ENCODE measurements at regions not wholly inside any gene's neighbourhood (a gene's known extent, or its start where the extent isn't known, plus 50 kb on each side); places are given as distances from the start of the nearest gene placed in this dataset.

DNA sequence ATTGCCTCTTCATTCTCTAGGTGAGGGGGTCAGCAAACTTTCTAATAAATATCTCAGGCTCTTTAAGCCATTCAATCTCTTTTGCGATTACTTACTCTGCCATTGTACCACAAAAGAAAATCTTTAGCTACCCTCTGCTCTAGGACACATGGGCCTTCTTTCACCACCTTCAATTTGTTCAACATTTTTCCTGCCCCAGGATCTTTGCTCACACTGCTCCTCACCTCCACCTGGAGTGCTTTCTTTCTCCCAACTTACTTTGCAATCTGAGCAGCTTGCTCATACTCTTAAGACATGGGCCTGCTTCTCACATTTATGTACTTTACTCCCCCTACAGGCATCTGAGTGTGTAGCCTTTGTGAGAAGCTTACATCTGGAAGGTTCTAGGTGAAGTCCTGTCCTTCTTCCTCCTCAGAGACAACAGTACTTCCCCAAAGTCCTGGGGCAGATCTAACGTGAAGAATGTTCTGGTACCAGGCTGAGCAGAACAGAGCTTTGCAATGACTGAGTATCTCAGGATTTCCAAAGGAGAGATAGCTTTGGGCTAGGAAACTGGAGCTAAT lies 55.0 kb upstream of the PRDM5 start:
- H3K9me3 ChIP-seq (ENCODE audit: control insufficient read depth in 2 of 2, insufficient read depth in 1 of 2, low read depth in 1 of 2, low read length in 1 of 2) = no peaks in the 10 kb centered on the region
- no peaks in the 10 kb centered on the region for H3K27me3 ChIP-seq (ENCODE audit: control insufficient read depth in 3 of 3, insufficient read depth in 3 of 3, low read length in 3 of 3)
- no peak overlapping the region for H3K4me3 ChIP-seq (ENCODE audit: low read depth in 1 of 3, low read length in 3 of 3)
- no peaks in the 10 kb centered on the region for H3K4me1 ChIP-seq (ENCODE audit: control insufficient read depth in 3 of 3, insufficient read depth in 2 of 3, low read depth in 1 of 3, low read length in 2 of 3)
- FAIRE-seq (no peak), DNase-seq (peak; percentile 16 to 43)
- H3K27ac ChIP-seq (ENCODE audit: low read depth in 1 of 3, low read length in 2 of 3) = no peak overlapping the region
- H3K36me3 ChIP-seq (ENCODE audit: control insufficient read depth in 3 of 3, insufficient read depth in 2 of 3, low read depth in 1 of 3, low read length in 3 of 3) = no peaks in the 10 kb centered on the region
- 55 to 73% (median 68%) methylated on average over 2 of the region's 2 CpGs for WGBS, 3 donors

DNA sequence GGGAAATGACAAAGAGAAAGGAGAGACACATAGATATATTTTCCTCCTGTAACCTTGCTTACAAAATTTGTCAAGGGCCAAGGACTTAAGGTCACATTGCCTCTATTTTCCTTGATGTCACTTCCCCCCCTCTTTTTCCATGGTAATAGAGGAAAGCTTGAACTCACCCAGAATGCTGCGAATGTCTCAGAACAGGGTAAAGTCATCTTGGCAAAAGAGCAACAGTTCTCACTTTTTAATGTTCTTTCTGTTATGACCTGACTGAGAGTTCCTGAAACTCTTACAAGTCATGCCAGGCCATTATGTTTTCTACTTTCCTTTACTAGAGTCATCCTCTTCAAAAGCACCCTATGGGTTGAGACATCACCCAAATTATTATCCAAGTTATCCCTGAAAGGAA lies 50.7 kb upstream of the PRDM5 start:
- Histone ChIP-seq H3K4me1 (ENCODE audit: control insufficient read depth in 3 of 3, insufficient read depth in 2 of 3, low read depth in 1 of 3, low read length in 2 of 3) (no peaks in the 10 kb centered on the region), H3K4me3 (ENCODE audit: low read depth in 1 of 3, low read length in 3 of 3) (no peak overlapping the region), H3K9me3 (ENCODE audit: control insufficient read depth in 2 of 2, insufficient read depth in 1 of 2, low read depth in 1 of 2, low read length in 1 of 2) (no peaks in the 10 kb centered on the region), H3K27ac (ENCODE audit: low read depth in 1 of 3, low read length in 2 of 3) (no peak overlapping the region), H3K27me3 (ENCODE audit: control insufficient read depth in 3 of 3, insufficient read depth in 3 of 3, low read length in 3 of 3) (no peaks in the 10 kb centered on the region), H3K36me3 (ENCODE audit: control insufficient read depth in 3 of 3, insufficient read depth in 2 of 3, low read depth in 1 of 3, low read length in 3 of 3) (no peaks in the 10 kb centered on the region)
- DNase-seq (no peak), FAIRE-seq (no peak)
- 81 to 91% (median 89%) methylated on average over 1 of the region's 1 CpG for WGBS, 3 donors

Measured in small intestine (tissue), 7 donors.